ENCODE measurements at regions not wholly inside any gene's neighbourhood (a gene's known extent, or its start where the extent isn't known, plus 50 kb on each side); places are given as distances from the start of the nearest gene placed in this dataset.

DNA sequence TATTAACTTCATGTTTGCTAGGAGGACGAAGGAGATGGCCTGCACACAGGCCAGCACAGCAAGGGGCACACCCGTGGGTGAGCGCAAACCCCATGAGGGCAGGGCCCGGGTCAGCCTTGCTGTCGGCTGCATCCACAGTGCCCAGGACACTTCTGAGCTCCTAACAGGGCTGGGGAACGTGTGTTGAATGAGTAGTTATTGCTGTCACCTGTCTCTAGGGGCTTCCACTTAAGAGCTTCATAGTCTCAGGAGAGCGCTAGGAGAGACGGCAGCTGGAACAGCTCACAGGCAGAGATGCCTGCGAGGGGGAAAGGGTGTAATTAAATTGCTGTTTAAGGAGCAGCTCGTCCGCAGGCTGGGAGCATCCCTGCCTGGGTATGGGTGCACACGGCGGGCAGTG, 91.4 kb upstream of the NEURL1B start:
- FAIRE-seq = no peak
- no peak for ATAC-seq
- Histone ChIP-seq H3K9me1 (ENCODE audit: control insufficient read depth, insufficient read depth, low read length) (no peaks in the 10 kb centered on the region), H3K4me3 (no peak overlapping the region), H3K27me3 (ENCODE audit: control insufficient read depth in 2 of 2, insufficient read depth in 2 of 2, low read length in 2 of 2) (peaks cover 23 to 92% of the 10 kb centered on the region in 2 experiments; a peak in 4 of 5 replicates), H2AFZ (ENCODE audit: low read depth, low read length) (no peak overlapping the region), H3K9me3 (replicated peaks; ENCODE audit: control insufficient read depth, insufficient read depth, low read depth, low read length) (no peaks in the 10 kb centered on the region), H3K4me2 (ENCODE audit: insufficient read depth, low read length) (no peak overlapping the region), H3K9ac (ENCODE audit: insufficient read depth in 1 of 2, low read depth in 2 of 2, low read length in 2 of 2) (no peak overlapping the region), H3K4me1 (replicated peaks in 1 of 2; ENCODE audit: control insufficient read depth in 2 of 2, insufficient read depth in 2 of 2, low read length in 2 of 2) (no peaks in the 10 kb centered on the region), H4K20me1 (replicated peaks; ENCODE audit: control insufficient read depth, insufficient read depth, low read length) (peaks cover 4% of the 10 kb centered on the region; the same call in 1 of the 2 replicates), H3K27ac (ENCODE audit: extremely low read depth, low read depth, low read length) (no peak overlapping the region), H3K36me3 (ENCODE audit: control insufficient read depth, insufficient read depth, low read length) (no peaks in the 10 kb centered on the region), H3K79me2 (ENCODE audit: control insufficient read depth, insufficient read depth, low read length) (no peaks in the 10 kb centered on the region)
- WGBS (ENCODE audit: insufficient coverage, low coverage, missing lambda C conversion rate) = 4% methylated on average over 13 of the region's 13 CpGs
- ChIA-PET CTCF (ENCODE audit: low intra/inter-chr PET ratio) (no interaction called here), POLR2A (interaction anchor here (0.6 kb wide), 1 partner anchor 280 kb away, joined by 3 read pairs; no protein-coding TSS in a partner anchor)
- in situ Hi-C loops (cut with MboI) = no loop called here
- intact Hi-C loops (cut with micrococcal nuclease) = no loop called here
- BruUV-seq (replicated peaks) = no TSS peak
- TF ChIP-seq ZNF311 (CRISPR knock-in tag; IDR thresholded peaks at IDR 0.05) = no peak
- no peak for DNase-seq (ENCODE audit: extremely low read depth in 1 of 4, low spot score in 3 of 4)

DNA sequence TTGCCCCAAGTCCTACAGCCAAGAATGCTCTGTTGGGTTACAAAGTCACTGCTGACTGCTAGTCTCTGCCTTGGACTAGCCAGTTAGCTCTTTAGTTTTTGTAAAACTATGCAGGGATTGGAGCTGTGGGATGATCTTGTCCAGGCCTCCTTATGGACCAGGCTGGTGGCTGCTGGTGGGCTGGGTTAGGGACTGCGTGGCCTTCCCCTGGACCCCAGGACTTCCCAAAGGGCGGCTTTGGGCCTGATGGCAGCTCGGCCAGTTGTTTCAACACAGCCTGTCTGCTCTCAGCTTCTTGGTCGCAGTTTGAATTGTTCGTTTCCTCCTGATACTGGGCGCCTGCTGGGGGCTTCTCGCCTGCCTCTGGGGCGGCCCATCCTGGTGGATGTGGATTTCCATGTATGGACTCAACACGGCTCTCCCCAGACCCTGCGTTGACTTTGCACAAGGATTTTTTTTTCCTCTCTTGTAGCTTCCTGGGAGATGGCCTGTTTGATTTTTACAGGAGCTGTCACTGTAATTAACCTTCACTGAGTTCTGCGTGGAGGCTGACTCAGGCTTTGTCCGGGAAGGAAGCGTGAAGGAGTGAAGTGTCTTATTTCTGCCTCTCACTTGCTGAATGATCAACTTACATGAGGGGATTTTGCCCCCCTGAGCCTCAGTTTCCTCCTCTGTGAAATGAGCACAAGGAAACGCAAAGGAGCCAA, 91.9 kb upstream of the NEURL1B start:
- peaks cover 25 to 88% of the 10 kb centered on the region in 2 experiments; a peak in 4 of 5 replicates for H3K27me3 ChIP-seq (ENCODE audit: control insufficient read depth in 2 of 2, insufficient read depth in 2 of 2, low read length in 2 of 2)
- no peak for FAIRE-seq

More for the DNA sequence above, 91.9 kb upstream of the NEURL1B start:
- no peak overlapping the region for H3K4me3 ChIP-seq
- no peak overlapping the region for H3K4me2 ChIP-seq (ENCODE audit: insufficient read depth, low read length)
- POLR2A ChIA-PET = interaction anchor here (0.6 to 0.7 kb wide), 3 partner anchors 18 to 281 kb away, joined by 3 to 4 read pairs (median 4); no protein-coding TSS in a partner anchor
- DNase-seq (ENCODE audit: extremely low read depth in 1 of 4, low spot score in 3 of 4) = no peak
- ATAC-seq = no peak
- H3K27ac ChIP-seq (ENCODE audit: extremely low read depth, low read depth, low read length) = no peak overlapping the region
- no peak for TF ChIP-seq DPF2 (IDR thresholded peaks at IDR 0.05)
- no peak for TF ChIP-seq RCOR1 (IDR thresholded peaks at IDR 0.05; ENCODE audit: borderline replicate concordance in 1 of 2, low read depth in 2 of 2, low read length in 2 of 2)
- no peak for TF ChIP-seq OTX1 (CRISPR knock-in tag; IDR thresholded peaks at IDR 0.05)
- no peak for TF ChIP-seq RFX5 (IDR thresholded peaks at IDR 0.05; ENCODE audit: low read depth, low read length)
- no peak for TF ChIP-seq SETDB1 (IDR thresholded peaks at IDR 0.05; ENCODE audit: low read length)
- TF ChIP-seq KAT2B (IDR thresholded peaks at IDR 0.05; ENCODE audit: low read depth, low read length) = no peak
- no peak for TF ChIP-seq ZNF431 (CRISPR knock-in tag; IDR thresholded peaks at IDR 0.05)
- TF ChIP-seq E2F3 (CRISPR knock-in tag; IDR thresholded peaks at IDR 0.05) = no peak
- TF ChIP-seq ZNF507 (tag; conservative IDR thresholded peaks at IDR 0.05) = no peak
- TF ChIP-seq, protein P1, sequence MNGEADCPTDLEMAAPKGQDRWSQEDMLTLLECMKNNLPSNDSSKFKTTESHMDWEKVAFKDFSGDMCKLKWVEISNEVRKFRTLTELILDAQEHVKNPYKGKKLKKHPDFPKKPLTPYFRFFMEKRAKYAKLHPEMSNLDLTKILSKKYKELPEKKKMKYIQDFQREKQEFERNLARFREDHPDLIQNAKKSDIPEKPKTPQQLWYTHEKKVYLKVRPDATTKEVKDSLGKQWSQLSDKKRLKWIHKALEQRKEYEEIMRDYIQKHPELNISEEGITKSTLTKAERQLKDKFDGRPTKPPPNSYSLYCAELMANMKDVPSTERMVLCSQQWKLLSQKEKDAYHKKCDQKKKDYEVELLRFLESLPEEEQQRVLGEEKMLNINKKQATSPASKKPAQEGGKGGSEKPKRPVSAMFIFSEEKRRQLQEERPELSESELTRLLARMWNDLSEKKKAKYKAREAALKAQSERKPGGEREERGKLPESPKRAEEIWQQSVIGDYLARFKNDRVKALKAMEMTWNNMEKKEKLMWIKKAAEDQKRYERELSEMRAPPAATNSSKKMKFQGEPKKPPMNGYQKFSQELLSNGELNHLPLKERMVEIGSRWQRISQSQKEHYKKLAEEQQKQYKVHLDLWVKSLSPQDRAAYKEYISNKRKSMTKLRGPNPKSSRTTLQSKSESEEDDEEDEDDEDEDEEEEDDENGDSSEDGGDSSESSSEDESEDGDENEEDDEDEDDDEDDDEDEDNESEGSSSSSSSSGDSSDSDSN (IDR thresholded peaks at IDR 0.05; ENCODE audit: borderline replicate concordance in 1 of 2, low read depth in 2 of 2, low read length in 2 of 2) = no peak
- no peak for TF ChIP-seq ZNF695 (CRISPR knock-in tag; IDR thresholded peaks at IDR 0.05)
- no peak for TF ChIP-seq XRCC4 (IDR thresholded peaks at IDR 0.05; ENCODE audit: extremely low read depth, insufficient read depth, insufficient read length)
- CTCF ChIA-PET (ENCODE audit: low intra/inter-chr PET ratio) = no interaction called here
- no peaks in the 10 kb centered on the region for H3K4me1 ChIP-seq (replicated peaks in 1 of 2; ENCODE audit: control insufficient read depth in 2 of 2, insufficient read depth in 2 of 2, low read length in 2 of 2)
- WGBS (ENCODE audit: insufficient coverage, low coverage, missing lambda C conversion rate) = 2% methylated on average over 12 of the region's 14 CpGs
- no peaks in the 10 kb centered on the region for H3K36me3 ChIP-seq (ENCODE audit: control insufficient read depth, insufficient read depth, low read length)
- no TSS peak for BruUV-seq (replicated peaks)
- no peak overlapping the region for H3K9ac ChIP-seq (ENCODE audit: insufficient read depth in 1 of 2, low read depth in 2 of 2, low read length in 2 of 2)
- no peaks in the 10 kb centered on the region for H3K9me3 ChIP-seq (replicated peaks; ENCODE audit: control insufficient read depth, insufficient read depth, low read depth, low read length)
- H3K79me2 ChIP-seq (ENCODE audit: control insufficient read depth, insufficient read depth, low read length) = no peaks in the 10 kb centered on the region
- intact Hi-C loops (cut with micrococcal nuclease) = no loop called here
- no peaks in the 10 kb centered on the region for H3K9me1 ChIP-seq (ENCODE audit: control insufficient read depth, insufficient read depth, low read length)
- in situ Hi-C loops (cut with MboI) = no loop called here
- H2AFZ ChIP-seq (ENCODE audit: low read depth, low read length) = no peak overlapping the region
- peaks cover 4% of the 10 kb centered on the region; the same call in 1 of the 2 replicates for H4K20me1 ChIP-seq (replicated peaks; ENCODE audit: control insufficient read depth, insufficient read depth, low read length)
